H1 (cell line): ENCODE measurements at regions not wholly inside any gene's neighbourhood (a gene's known extent, or its start where the extent isn't known, plus 50 kb on each side); places are given as distances from the start of the nearest gene placed in this dataset.
A peak's percentile ranks its signal among the peaks of the same experiment; 100 is the strongest.

Experiments used
- CTCF ChIA-PET: fragments of 300-600 bp; sonication (Branson Sonifier 250); formaldehyde crosslinking; loops from one replicate; lab custom pipeline; 2021; ENCODE audit not compliant: partially characterized antibody; lab: Charles Lee
- POLR2A ChIA-PET: fragments of 300-600 bp; sonication (Branson Sonifier 250); formaldehyde crosslinking; loops from one replicate; lab custom pipeline; 2021; ENCODE audit warnings: inconsistent platforms; ENCODE audit not compliant: partially characterized antibody; lab: Charles Lee
- DNase-seq, 2 experiments: peaks; one replicate each; pipeline versions ENCODE4 v3.0.0 to v3.0.0-alpha.2; 2010 to 2022; ENCODE audit warnings: low spot score in 2 of 2, low read depth in 1 of 2, mixed read lengths in 1 of 2
- FAIRE-seq: peaks from 2 replicates; lab custom pipeline; 2011; peaks lifted over from hg19 to GRCh38; lab: Jason Lieb, UNC
- H2AFZ ChIP-seq: 2 replicates; pipeline ENCODE4 v1.8.1; 2012; ENCODE audit warnings: low read length, inconsistent platforms
- H2AK5ac ChIP-seq: 2 replicates; pipeline ENCODE4 v1.6.1; 2013; ENCODE audit warnings: low read depth, low read length
- H2BK120ac ChIP-seq: replicated peaks from 2 replicates; pipeline ENCODE3; 2013; ENCODE audit warnings: low read depth, low read length, inconsistent platforms
- H2BK12ac ChIP-seq: 2 replicates; pipeline ENCODE4 v1.6.1; 2013; ENCODE audit warnings: low read depth, low read length
- H2BK15ac ChIP-seq: 2 replicates; pipeline ENCODE4 v1.6.1; 2013; ENCODE audit warnings: low read length
- H2BK20ac ChIP-seq: 2 replicates; pipeline ENCODE4 v1.6.1; 2013; ENCODE audit warnings: low read length
- H2BK5ac ChIP-seq: 2 replicates; pipeline ENCODE4 v1.6.1; 2013; ENCODE audit warnings: low read depth, low read length
- H3K14ac ChIP-seq: 2 replicates; pipeline ENCODE4 v1.6.1; 2013; ENCODE audit warnings: inconsistent platforms; ENCODE audit not compliant: insufficient read length
- H3K18ac ChIP-seq: 2 replicates; pipeline ENCODE4 v1.6.1; 2013; ENCODE audit warnings: low read length; ENCODE audit errors: extremely low read depth
- H3K23ac ChIP-seq: 2 replicates; pipeline ENCODE4 v1.6.1; 2013; ENCODE audit warnings: inconsistent platforms; ENCODE audit not compliant: insufficient read length
- H3K23me2 ChIP-seq: 2 replicates; pipeline ENCODE4 v1.6.1; 2013; ENCODE audit warnings: low read depth, low read length
- H3K27ac ChIP-seq: 2 replicates; pipeline ENCODE4 v1.6.1; 2011; ENCODE audit warnings: low read depth, low read length, inconsistent platforms
- H3K27me3 ChIP-seq, 4 experiments: replicated peaks in 1 of 4; 1 replicate in 1 of 4; 2 replicates in 3 of 4; pipeline versions ENCODE4 v1.6.1 to v1.8.1; 2011 to 2013; ENCODE audit warnings: low read length in 3 of 4, mild to moderate bottlenecking in 3 of 4, inconsistent platforms in 2 of 4, mixed read lengths in 2 of 4, moderate library complexity in 1 of 4; ENCODE audit not compliant: control insufficient read depth in 3 of 4, insufficient read depth in 3 of 4; ENCODE audit errors: extremely low read depth in 1 of 4
- H3K36me3 ChIP-seq, 4 experiments: 2 replicates each; pipeline versions ENCODE4 v1.6.1 to v1.8.1; 2011 to 2013; ENCODE audit warnings: mild to moderate bottlenecking in 4 of 4, low read length in 3 of 4, moderate library complexity in 2 of 4, control low read depth in 1 of 4, inconsistent platforms in 1 of 4; ENCODE audit not compliant: insufficient read depth in 4 of 4, control insufficient read depth in 2 of 4
- H3K4ac ChIP-seq: replicated peaks from 2 replicates; pipeline ENCODE3; 2013; ENCODE audit warnings: low read length, low read depth, mixed read lengths, inconsistent platforms; ENCODE audit not compliant: insufficient read length
- H3K4me1 ChIP-seq, 4 experiments: replicated peaks in 1 of 4; 1 replicate in 1 of 4; 2 replicates in 3 of 4; pipeline versions ENCODE4 v1.6.1 to v1.8.1; 2011 to 2013; ENCODE audit warnings: low read length in 3 of 4, inconsistent platforms in 2 of 4, mixed read lengths in 1 of 4; ENCODE audit not compliant: insufficient read depth in 4 of 4, control insufficient read depth in 3 of 4
- H3K4me2 ChIP-seq, 2 experiments: 2 replicates each; pipeline versions ENCODE4 v1.6.1 to v1.8.1; 2011 to 2013; ENCODE audit warnings: low read depth in 2 of 2, low read length in 2 of 2, control low read depth in 1 of 2, inconsistent platforms in 1 of 2, mild to moderate bottlenecking in 1 of 2; ENCODE audit not compliant: insufficient read depth in 1 of 2
- H3K4me3 ChIP-seq, 4 experiments: fragments of 200-600, 300-600 bp in 1 of 4; sonication (generic), shearing (Covaris generic), sonication (Bioruptor Twin) in 1 of 4; 2 replicates each; pipeline versions ENCODE4 v1.5.1 to v1.8.1; 2011 to 2016; ENCODE audit warnings: low read length in 4 of 4, low read depth in 3 of 4, control low read depth in 2 of 4, inconsistent platforms in 2 of 4, mild to moderate bottlenecking in 2 of 4, mixed read lengths in 1 of 4, moderate library complexity in 1 of 4; ENCODE audit not compliant: insufficient read depth in 2 of 4; ENCODE audit errors: extremely low read depth in 1 of 4
- H3K56ac ChIP-seq: replicated peaks from 2 replicates; pipeline ENCODE3; 2013; ENCODE audit warnings: low read depth, mild to moderate bottlenecking, mixed read lengths, low read length, inconsistent platforms; ENCODE audit not compliant: insufficient read length
- H3K79me1 ChIP-seq: 2 replicates; pipeline ENCODE4 v1.6.1; 2013; ENCODE audit warnings: low read depth, low read length, control low read depth
- H3K79me2 ChIP-seq, 2 experiments: 2 replicates each; pipeline versions ENCODE4 v1.6.1 to v1.8.1; 2012 to 2013; ENCODE audit warnings: low read length in 2 of 2, mild to moderate bottlenecking in 2 of 2, inconsistent platforms in 1 of 2; ENCODE audit not compliant: insufficient read depth in 2 of 2, control insufficient read depth in 1 of 2
- H3K9ac ChIP-seq, 4 experiments: replicated peaks in 1 of 4; 1 replicate in 1 of 4; 2 replicates in 3 of 4; pipeline versions ENCODE4 v1.6.1 to v1.8.1; 2011 to 2013; ENCODE audit warnings: low read depth in 3 of 4, low read length in 3 of 4, control low read depth in 2 of 4, mild to moderate bottlenecking in 2 of 4, moderate library complexity in 2 of 4, inconsistent platforms in 1 of 4; ENCODE audit errors: extremely low read depth in 1 of 4
- H3K9me3 ChIP-seq, 2 experiments: 2 replicates each; pipeline versions ENCODE4 v1.6.1 to v1.8.1; 2012 to 2013; ENCODE audit warnings: mild to moderate bottlenecking in 2 of 2, moderate library complexity in 2 of 2, control low read depth in 1 of 2, inconsistent platforms in 1 of 2, low read depth in 1 of 2, low read length in 1 of 2, mixed read lengths in 1 of 2; ENCODE audit not compliant: insufficient read depth in 2 of 2
- H4K20me1 ChIP-seq, 2 experiments: replicated peaks in 1 of 2; 2 replicates each; pipeline versions ENCODE3 to v1.8.1; 2011 to 2013; ENCODE audit warnings: inconsistent platforms in 2 of 2, low read length in 2 of 2, mild to moderate bottlenecking in 1 of 2; ENCODE audit not compliant: insufficient read depth in 2 of 2, control insufficient read depth in 1 of 2
- H4K5ac ChIP-seq: 2 replicates; pipeline ENCODE4 v1.6.1; 2013; ENCODE audit warnings: low read length, low read depth, mixed read lengths, inconsistent platforms; ENCODE audit not compliant: insufficient read length
- H4K8ac ChIP-seq: 2 replicates; pipeline ENCODE4 v1.8.0; 2013; ENCODE audit warnings: mild to moderate bottlenecking, moderate library complexity, low read length, inconsistent platforms; ENCODE audit not compliant: insufficient read depth; ENCODE audit errors: extremely low read depth
- H4K91ac ChIP-seq: replicated peaks from 2 replicates; pipeline ENCODE3; 2013; ENCODE audit warnings: low read length, mixed read lengths, inconsistent platforms; ENCODE audit not compliant: insufficient read length
- ASH2L ChIP-seq: fragments of 200-600, 300-600 bp; sonication (generic); IDR thresholded peaks from one replicate; pipeline ENCODE4 v1.7.1; 2017; ENCODE audit warnings: low read length
- ATF3 ChIP-seq: IDR thresholded peaks from 2 replicates; pipeline ENCODE4 v1.6.1; 2011; ENCODE audit warnings: low read depth, mild to moderate bottlenecking, low read length; ENCODE audit not compliant: insufficient read depth
- BRCA1 ChIP-seq: IDR thresholded peaks from 2 replicates; pipeline ENCODE4 v1.6.1; 2012; ENCODE audit warnings: low read depth, low read length, improper control_type of control experiment
- CHD2 ChIP-seq: IDR thresholded peaks from 2 replicates; pipeline ENCODE4 v1.6.1; 2012; ENCODE audit warnings: low read length, improper control_type of control experiment
- EP300 ChIP-seq, 2 experiments: IDR thresholded peaks; 1 replicate in 1 of 2; 2 replicates in 1 of 2; pipeline ENCODE4 v1.6.1; 2011 to 2012; ENCODE audit warnings: low read depth in 2 of 2, low read length in 2 of 2, mild to moderate bottlenecking in 2 of 2, borderline replicate concordance in 1 of 2, inconsistent platforms in 1 of 2, moderate library complexity in 1 of 2
- JUN ChIP-seq: IDR thresholded peaks from 2 replicates; pipeline ENCODE4 v1.6.1; 2011; ENCODE audit warnings: low read depth, mild to moderate bottlenecking, improper control_type of control experiment, low read length
- NANOG ChIP-seq: IDR thresholded peaks from 2 replicates; pipeline ENCODE4 v1.6.1; 2011; ENCODE audit warnings: low read length, low read depth, mild to moderate bottlenecking, inconsistent platforms; ENCODE audit not compliant: insufficient read depth, poor library complexity, severe bottlenecking
- POLR2AphosphoS5 ChIP-seq: IDR thresholded peaks from 2 replicates; pipeline ENCODE4 v1.6.1; 2011; ENCODE audit warnings: low read depth, low read length
- RAD21 ChIP-seq, 2 experiments: IDR thresholded peaks in 1 of 2; conservative IDR thresholded peaks in 1 of 2; 2 replicates each; pipeline ENCODE4 v1.6.1; 2011; ENCODE audit warnings: low read depth in 2 of 2, low read length in 2 of 2, improper control_type of control experiment in 1 of 2, inconsistent platforms in 1 of 2, mild to moderate bottlenecking in 1 of 2, moderate library complexity in 1 of 2
- RBBP5 ChIP-seq: IDR thresholded peaks from 2 replicates; pipeline ENCODE4 v1.7.1; 2012; ENCODE audit warnings: low read depth, mild to moderate bottlenecking, inconsistent platforms, low read length, moderate library complexity, borderline replicate concordance
- TAF7 ChIP-seq: optimal IDR thresholded peaks from 2 replicates; pipeline ENCODE3; 2011; ENCODE audit warnings: low read depth, mild to moderate bottlenecking, inconsistent platforms, low read length, moderate library complexity, borderline replicate concordance
- ZNF274 ChIP-seq: IDR thresholded peaks from 2 replicates; pipeline ENCODE4 v1.7.0; 2012; ENCODE audit warnings: low read length, borderline replicate concordance; ENCODE audit errors: extremely low read depth
- WGBS, 2 experiments: shearing (Covaris generic) in 1 of 2; methylation state at CpG; one replicate each; pipeline versions ENCODE4 v1.1.6 to v1.1.7; 2013 to 2015; ENCODE audit warnings: low lambda C conversion rate in 2 of 2, mixed read lengths in 2 of 2, inconsistent platforms in 1 of 2, low coverage in 1 of 2, missing lambda C conversion rate in 1 of 2; ENCODE audit not compliant: insufficient replicate concordance in 2 of 2, insufficient coverage in 1 of 2, insufficient read length in 1 of 2; ENCODE audit errors: extremely low coverage in 1 of 2, missing lambda C conversion rate in 1 of 2; 5-methylcytosine and 5-hydroxymethylcytosine counted together

GRCh38 chr9:86828631-86829030, 118.7 kb downstream of the GAS1 start:
- H3K79me2 ChIP-seq, result no peaks in the 10 kb centered on the region
- no peak overlapping the region for H2BK5ac ChIP-seq
- ChIA-PET CTCF (interaction anchor here (1.0 kb wide), 1 partner anchor 25 kb away, joined by 3 read pairs; no protein-coding TSS in a partner anchor), POLR2A (no interaction called here)
- no peak overlapping the region for H3K18ac ChIP-seq
- no peak overlapping the region for H3K56ac ChIP-seq
- H3K36me3 ChIP-seq, result no peaks in the 10 kb centered on the region
- no peak overlapping the region for H2AK5ac ChIP-seq
- FAIRE-seq, result no peak
- peaks cover 3 to 8% (median 3%) of the 10 kb centered on the region in 4 experiments; a peak in 5 of 7 replicates for H3K4me1 ChIP-seq
- no peak overlapping the region for H2BK120ac ChIP-seq
- H2AFZ ChIP-seq, result no peak overlapping the region
- H3K14ac ChIP-seq, result no peak overlapping the region
- no peak overlapping the region for H4K8ac ChIP-seq
- no peaks in the 10 kb centered on the region for H3K79me1 ChIP-seq
- H3K23ac ChIP-seq, result no peak overlapping the region
- H2BK15ac ChIP-seq, result no peak overlapping the region
- no peak overlapping the region for H4K91ac ChIP-seq
- H4K5ac ChIP-seq, result no peak overlapping the region
- H3K27me3 ChIP-seq, result no peaks in the 10 kb centered on the region
- H3K9ac ChIP-seq, result no peak overlapping the region
- H3K4me3 ChIP-seq, result no peak overlapping the region
- no peaks in the 10 kb centered on the region for H4K20me1 ChIP-seq
- 84% methylated on average over 4 of the region's 4 CpGs; no CpG with 5 or more reads in 1 of the 2 experiments for WGBS, 2 experiments
- DNase-seq, result no peak
- H3K4me2 ChIP-seq, result no peak overlapping the region
- H3K23me2 ChIP-seq, result no peaks in the 10 kb centered on the region
- 0 out of 2 replicates have a peak overlapping the region, but pooled peaks have one; percentile 38 for H2BK20ac ChIP-seq
- TF ChIP-seq ASH2L (no peak), TAF7 (no peak), JUN (no peak), POLR2AphosphoS5 (no peak), BRCA1 (no peak), CHD2 (no peak), ZNF274 (no peak), ATF3 (no peak), RAD21 (IDR thresholded peaks at IDR 0.05 in 1 of 2, conservative IDR thresholded peaks at IDR 0.05 in 1 of 2; ENCODE audit: low read depth in 2 of 2, low read length in 2 of 2) (no peak), EP300 (IDR thresholded peaks at IDR 0.05; ENCODE audit: borderline replicate concordance in 1 of 2, low read depth in 2 of 2, low read length in 2 of 2) (no peak), RBBP5 (no peak), NANOG (no peak)
- H3K9me3 ChIP-seq, result no peaks in the 10 kb centered on the region
- H3K4ac ChIP-seq, result no peak overlapping the region
- H3K27ac ChIP-seq, result no peak overlapping the region
- no peak overlapping the region for H2BK12ac ChIP-seq
